ENCODE measurements at regions not wholly inside any gene's neighbourhood (a gene's known extent, or its start where the extent isn't known, plus 50 kb on each side); places are given as distances from the start of the nearest gene placed in this dataset.

DNA sequence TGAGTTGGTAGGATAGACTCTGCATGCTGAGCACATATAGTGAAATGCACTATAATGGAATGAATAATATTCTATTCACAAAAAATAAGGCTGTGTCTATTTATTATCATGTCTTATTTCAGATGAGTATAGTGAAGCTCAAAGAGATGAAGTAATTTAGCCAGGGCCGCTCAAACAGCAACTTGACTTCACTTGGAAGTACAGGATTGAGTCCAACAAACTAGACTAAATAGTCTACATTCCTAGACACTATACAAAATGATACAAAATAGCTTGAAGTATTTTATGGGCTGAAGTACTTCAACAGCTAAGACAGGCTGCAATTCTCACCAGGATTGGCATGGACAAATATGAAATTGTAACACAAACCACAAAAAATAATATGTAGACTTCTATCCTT is 144.5 kb upstream of the DST start (continued):
- TF ChIP-seq, protein P1, sequence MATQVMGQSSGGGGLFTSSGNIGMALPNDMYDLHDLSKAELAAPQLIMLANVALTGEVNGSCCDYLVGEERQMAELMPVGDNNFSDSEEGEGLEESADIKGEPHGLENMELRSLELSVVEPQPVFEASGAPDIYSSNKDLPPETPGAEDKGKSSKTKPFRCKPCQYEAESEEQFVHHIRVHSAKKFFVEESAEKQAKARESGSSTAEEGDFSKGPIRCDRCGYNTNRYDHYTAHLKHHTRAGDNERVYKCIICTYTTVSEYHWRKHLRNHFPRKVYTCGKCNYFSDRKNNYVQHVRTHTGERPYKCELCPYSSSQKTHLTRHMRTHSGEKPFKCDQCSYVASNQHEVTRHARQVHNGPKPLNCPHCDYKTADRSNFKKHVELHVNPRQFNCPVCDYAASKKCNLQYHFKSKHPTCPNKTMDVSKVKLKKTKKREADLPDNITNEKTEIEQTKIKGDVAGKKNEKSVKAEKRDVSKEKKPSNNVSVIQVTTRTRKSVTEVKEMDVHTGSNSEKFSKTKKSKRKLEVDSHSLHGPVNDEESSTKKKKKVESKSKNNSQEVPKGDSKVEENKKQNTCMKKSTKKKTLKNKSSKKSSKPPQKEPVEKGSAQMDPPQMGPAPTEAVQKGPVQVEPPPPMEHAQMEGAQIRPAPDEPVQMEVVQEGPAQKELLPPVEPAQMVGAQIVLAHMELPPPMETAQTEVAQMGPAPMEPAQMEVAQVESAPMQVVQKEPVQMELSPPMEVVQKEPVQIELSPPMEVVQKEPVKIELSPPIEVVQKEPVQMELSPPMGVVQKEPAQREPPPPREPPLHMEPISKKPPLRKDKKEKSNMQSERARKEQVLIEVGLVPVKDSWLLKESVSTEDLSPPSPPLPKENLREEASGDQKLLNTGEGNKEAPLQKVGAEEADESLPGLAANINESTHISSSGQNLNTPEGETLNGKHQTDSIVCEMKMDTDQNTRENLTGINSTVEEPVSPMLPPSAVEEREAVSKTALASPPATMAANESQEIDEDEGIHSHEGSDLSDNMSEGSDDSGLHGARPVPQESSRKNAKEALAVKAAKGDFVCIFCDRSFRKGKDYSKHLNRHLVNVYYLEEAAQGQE (IDR thresholded peaks at IDR 0.05; ENCODE audit: low read depth), result no peak
- TF ChIP-seq CEBPB (IDR thresholded peaks at IDR 0.05; ENCODE audit: low read depth) (no peak), EZH2 (IDR thresholded peaks at IDR 0.05) (no peak), JUND (IDR thresholded peaks at IDR 0.05) (no peak)

DNA sequence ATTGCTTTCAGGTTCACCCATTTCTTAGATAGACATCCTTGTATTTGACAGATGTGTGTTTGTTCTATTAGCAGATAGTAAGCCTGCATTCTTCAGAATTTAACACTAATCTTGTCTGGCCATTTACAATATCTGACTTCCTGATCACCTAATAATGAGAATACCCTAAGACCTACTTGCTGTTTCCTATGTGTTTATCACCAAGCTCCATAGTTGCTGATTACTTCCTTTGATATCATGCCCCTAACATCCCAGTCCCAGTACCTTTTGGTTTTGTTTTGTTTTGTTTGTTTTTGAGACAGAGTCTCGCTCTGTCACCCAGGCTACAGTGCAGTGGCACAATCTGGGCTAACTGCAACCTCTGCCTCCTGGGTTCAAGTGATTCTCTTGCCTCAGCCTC is 143.6 kb upstream of the DST start:
- Histone ChIP-seq H3K79me2 (ENCODE audit: insufficient read depth, low read length) (peaks cover 37% of the 10 kb centered on the region), H3K4me3 (replicated peaks in 1 of 2; ENCODE audit: low read depth in 1 of 2, low read length in 2 of 2) (no peak overlapping the region), H3K36me3 (ENCODE audit: control insufficient read depth in 1 of 2, insufficient read depth in 2 of 2, low read length in 2 of 2) (no peaks in the 10 kb centered on the region), H3K27me3 (ENCODE audit: insufficient read depth, low read length) (no peaks in the 10 kb centered on the region), H3K9me3 (ENCODE audit: control insufficient read depth in 1 of 2, insufficient read depth in 1 of 2, low read depth in 1 of 2, low read length in 2 of 2) (no peaks in the 10 kb centered on the region), H3K9me2 (ENCODE audit: insufficient read depth) (no peaks in the 10 kb centered on the region), H3K9ac (ENCODE audit: low read length) (no peak overlapping the region), H3K27ac (ENCODE audit: low read depth, low read length) (no peak overlapping the region), H2AFZ (ENCODE audit: low read depth, low read length, poor library complexity, severe bottlenecking) (no peak overlapping the region), H4K20me1 (ENCODE audit: insufficient read depth) (no peaks in the 10 kb centered on the region), H3K4me1 (ENCODE audit: control insufficient read depth in 1 of 2, insufficient read depth in 2 of 2, low read length in 2 of 2) (no peaks in the 10 kb centered on the region), H3K4me2 (ENCODE audit: low read length) (no peak overlapping the region)
- CTCF ChIA-PET, result no interaction called here
- POLR2A ChIA-PET, result no interaction called here
- ATAC-seq, result no peak
- intact Hi-C loops (cut with micrococcal nuclease), result no loop called here
- DNase-seq (ENCODE audit: low read depth, low spot score), result no peak
- RAD21 ChIA-PET (ENCODE audit: low non-redundant PET in 1 of 2, low total read pairs in 2 of 2, uncharacterized antibody in 2 of 2, unreplicated experiment in 2 of 2), result no interaction called here
- BruUV-seq (replicated peaks), result no TSS peak
- TF ChIP-seq TCF7L2 (IDR thresholded peaks at IDR 0.05; ENCODE audit: borderline replicate concordance, extremely low read depth, insufficient read depth, insufficient read length) (no peak), CEBPB (IDR thresholded peaks at IDR 0.05; ENCODE audit: low read depth) (no peak), FOSL1 (IDR thresholded peaks at IDR 0.05; ENCODE audit: low read depth) (no peak), SIN3A (IDR thresholded peaks at IDR 0.05; ENCODE audit: low read depth) (no peak), SRF (IDR thresholded peaks at IDR 0.05; ENCODE audit: low read depth) (no peak), YY1 (IDR thresholded peaks at IDR 0.05; ENCODE audit: extremely low read depth, insufficient replicate concordance, low read depth, low read length) (no peak), CBX3 (IDR thresholded peaks at IDR 0.05; ENCODE audit: low read depth) (no peak), ZFX (IDR thresholded peaks at IDR 0.05) (no peak), SP1 (IDR thresholded peaks at IDR 0.05; ENCODE audit: low read depth) (no peak), EGR1 (IDR thresholded peaks at IDR 0.05; ENCODE audit: low read depth) (no peak), EZH2 (IDR thresholded peaks at IDR 0.05) (no peak), POLR2A (IDR thresholded peaks at IDR 0.05; ENCODE audit: borderline replicate concordance, extremely low read depth, insufficient read depth, insufficient read length) (no peak), ZNF274 (IDR thresholded peaks at IDR 0.05; ENCODE audit: low read depth, low read length) (no peak), POLR2AphosphoS5 (IDR thresholded peaks at IDR 0.05; ENCODE audit: low read depth, low read length) (no peak), JUND (IDR thresholded peaks at IDR 0.05) (no peak), ATF3 (IDR thresholded peaks at IDR 0.05) (no peak), ELF1 (IDR thresholded peaks at IDR 0.05; ENCODE audit: borderline replicate concordance, low read depth) (no peak)
- TF ChIP-seq, protein P2, sequence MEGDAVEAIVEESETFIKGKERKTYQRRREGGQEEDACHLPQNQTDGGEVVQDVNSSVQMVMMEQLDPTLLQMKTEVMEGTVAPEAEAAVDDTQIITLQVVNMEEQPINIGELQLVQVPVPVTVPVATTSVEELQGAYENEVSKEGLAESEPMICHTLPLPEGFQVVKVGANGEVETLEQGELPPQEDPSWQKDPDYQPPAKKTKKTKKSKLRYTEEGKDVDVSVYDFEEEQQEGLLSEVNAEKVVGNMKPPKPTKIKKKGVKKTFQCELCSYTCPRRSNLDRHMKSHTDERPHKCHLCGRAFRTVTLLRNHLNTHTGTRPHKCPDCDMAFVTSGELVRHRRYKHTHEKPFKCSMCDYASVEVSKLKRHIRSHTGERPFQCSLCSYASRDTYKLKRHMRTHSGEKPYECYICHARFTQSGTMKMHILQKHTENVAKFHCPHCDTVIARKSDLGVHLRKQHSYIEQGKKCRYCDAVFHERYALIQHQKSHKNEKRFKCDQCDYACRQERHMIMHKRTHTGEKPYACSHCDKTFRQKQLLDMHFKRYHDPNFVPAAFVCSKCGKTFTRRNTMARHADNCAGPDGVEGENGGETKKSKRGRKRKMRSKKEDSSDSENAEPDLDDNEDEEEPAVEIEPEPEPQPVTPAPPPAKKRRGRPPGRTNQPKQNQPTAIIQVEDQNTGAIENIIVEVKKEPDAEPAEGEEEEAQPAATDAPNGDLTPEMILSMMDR (IDR thresholded peaks at IDR 0.05 in 2 of 3, conservative IDR thresholded peaks at IDR 0.05 in 1 of 3; ENCODE audit: borderline replicate concordance in 1 of 3, insufficient read depth in 1 of 3, low read depth in 2 of 3, low read length in 2 of 3), result no peak
- TF ChIP-seq, protein P3, sequence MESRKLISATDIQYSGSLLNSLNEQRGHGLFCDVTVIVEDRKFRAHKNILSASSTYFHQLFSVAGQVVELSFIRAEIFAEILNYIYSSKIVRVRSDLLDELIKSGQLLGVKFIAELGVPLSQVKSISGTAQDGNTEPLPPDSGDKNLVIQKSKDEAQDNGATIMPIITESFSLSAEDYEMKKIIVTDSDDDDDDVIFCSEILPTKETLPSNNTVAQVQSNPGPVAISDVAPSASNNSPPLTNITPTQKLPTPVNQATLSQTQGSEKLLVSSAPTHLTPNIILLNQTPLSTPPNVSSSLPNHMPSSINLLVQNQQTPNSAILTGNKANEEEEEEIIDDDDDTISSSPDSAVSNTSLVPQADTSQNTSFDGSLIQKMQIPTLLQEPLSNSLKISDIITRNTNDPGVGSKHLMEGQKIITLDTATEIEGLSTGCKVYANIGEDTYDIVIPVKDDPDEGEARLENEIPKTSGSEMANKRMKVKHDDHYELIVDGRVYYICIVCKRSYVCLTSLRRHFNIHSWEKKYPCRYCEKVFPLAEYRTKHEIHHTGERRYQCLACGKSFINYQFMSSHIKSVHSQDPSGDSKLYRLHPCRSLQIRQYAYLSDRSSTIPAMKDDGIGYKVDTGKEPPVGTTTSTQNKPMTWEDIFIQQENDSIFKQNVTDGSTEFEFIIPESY (IDR thresholded peaks at IDR 0.05; ENCODE audit: extremely low read depth, insufficient replicate concordance, low read length), result no peak
